ENCODE measurements at regions not wholly inside any gene's neighbourhood (a gene's known extent, or its start where the extent isn't known, plus 50 kb on each side); places are given as distances from the start of the nearest gene placed in this dataset.

DNA sequence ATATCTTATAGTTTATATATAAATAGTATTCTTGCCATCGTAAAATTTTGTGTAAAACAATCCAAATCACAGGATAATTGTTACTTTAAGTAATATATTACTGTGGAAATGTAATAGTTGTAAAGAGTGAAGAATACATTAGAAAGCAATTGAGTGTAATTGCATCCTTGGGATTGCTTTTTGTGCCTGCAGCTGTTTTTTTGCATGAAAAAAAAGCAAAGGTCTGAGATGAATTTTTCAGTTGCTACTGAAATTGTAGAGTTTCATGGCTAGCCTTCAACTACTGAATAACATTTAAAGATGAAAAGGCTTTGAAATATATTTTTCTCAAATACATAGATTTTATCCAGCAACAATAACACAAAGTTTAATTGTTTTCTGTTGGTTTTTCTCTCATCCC, 232.0 kb upstream of the FAM174A start:
- H3K14ac ChIP-seq (ENCODE audit: insufficient read depth, low read length), result no peak overlapping the region
- H3K56ac ChIP-seq (ENCODE audit: insufficient read length, low read depth, low read length), result no peak overlapping the region
- H3K18ac ChIP-seq (ENCODE audit: insufficient read length, low read depth, low read length), result no peak overlapping the region
- H4K8ac ChIP-seq (replicated peaks; ENCODE audit: insufficient read length, low read depth, low read length), result no peak overlapping the region
- Mint-ChIP-seq H3K27me3 (ENCODE audit: low read depth) (no peaks in the 10 kb centered on the region), H3K36me3 (ENCODE audit: insufficient read depth in 1 of 3, low read depth in 3 of 3) (no peaks in the 10 kb centered on the region), H3K9me3 (no peaks in the 10 kb centered on the region), H3K4me3 (no peak overlapping the region), H3K27ac (no peak overlapping the region), H3K4me1 (no peaks in the 10 kb centered on the region)
- H3T11ph ChIP-seq (ENCODE audit: low read length), result no peak overlapping the region
- no peak overlapping the region for H2AK5ac ChIP-seq (ENCODE audit: insufficient read length, low read length)
- H3K79me2 ChIP-seq (ENCODE audit: insufficient read depth, low read length), result no peaks in the 10 kb centered on the region
- no peaks in the 10 kb centered on the region for H3K27me3 ChIP-seq (ENCODE audit: insufficient read depth, low read length)
- no peaks in the 10 kb centered on the region for H4K20me1 ChIP-seq (ENCODE audit: control insufficient read depth, insufficient read depth, insufficient read length)
- H2BK5ac ChIP-seq (ENCODE audit: insufficient read length, low read length), result no peak overlapping the region
- H4K91ac ChIP-seq (ENCODE audit: insufficient read length, low read depth, low read length), result no peak overlapping the region
- no CpG with 5 or more reads among the region's 1 CpG for WGBS (ENCODE audit: extremely low coverage, insufficient read length, low lambda C conversion rate)
- no peaks in the 10 kb centered on the region for H3K4me1 ChIP-seq (ENCODE audit: insufficient read depth, low read length)
- no peak overlapping the region for H2BK15ac ChIP-seq (ENCODE audit: low read depth, low read length)
- no peak overlapping the region for H2AFZ ChIP-seq (ENCODE audit: low read length)
- TF ChIP-seq, protein P1, sequence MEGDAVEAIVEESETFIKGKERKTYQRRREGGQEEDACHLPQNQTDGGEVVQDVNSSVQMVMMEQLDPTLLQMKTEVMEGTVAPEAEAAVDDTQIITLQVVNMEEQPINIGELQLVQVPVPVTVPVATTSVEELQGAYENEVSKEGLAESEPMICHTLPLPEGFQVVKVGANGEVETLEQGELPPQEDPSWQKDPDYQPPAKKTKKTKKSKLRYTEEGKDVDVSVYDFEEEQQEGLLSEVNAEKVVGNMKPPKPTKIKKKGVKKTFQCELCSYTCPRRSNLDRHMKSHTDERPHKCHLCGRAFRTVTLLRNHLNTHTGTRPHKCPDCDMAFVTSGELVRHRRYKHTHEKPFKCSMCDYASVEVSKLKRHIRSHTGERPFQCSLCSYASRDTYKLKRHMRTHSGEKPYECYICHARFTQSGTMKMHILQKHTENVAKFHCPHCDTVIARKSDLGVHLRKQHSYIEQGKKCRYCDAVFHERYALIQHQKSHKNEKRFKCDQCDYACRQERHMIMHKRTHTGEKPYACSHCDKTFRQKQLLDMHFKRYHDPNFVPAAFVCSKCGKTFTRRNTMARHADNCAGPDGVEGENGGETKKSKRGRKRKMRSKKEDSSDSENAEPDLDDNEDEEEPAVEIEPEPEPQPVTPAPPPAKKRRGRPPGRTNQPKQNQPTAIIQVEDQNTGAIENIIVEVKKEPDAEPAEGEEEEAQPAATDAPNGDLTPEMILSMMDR (conservative IDR thresholded peaks at IDR 0.05), result no peak
- no peaks in the 10 kb centered on the region for H3K9me3 ChIP-seq (ENCODE audit: control insufficient read depth, low read depth, low read length)
- H4K5ac ChIP-seq (ENCODE audit: insufficient read length, low read depth, low read length), result no peak overlapping the region
- H3K79me1 ChIP-seq (ENCODE audit: insufficient read depth, low read depth, low read length, poor library complexity, severe bottlenecking), result no peaks in the 10 kb centered on the region
- no peak overlapping the region for H3K9ac ChIP-seq (ENCODE audit: extremely low read depth, insufficient read length, low read length)
- no peak overlapping the region for H2BK120ac ChIP-seq (ENCODE audit: low read depth, low read length, poor library complexity, severe bottlenecking)
- no peak overlapping the region for H2BK20ac ChIP-seq (ENCODE audit: low read depth, low read length, poor library complexity, severe bottlenecking)
- no peak for DNase-seq
- no peak overlapping the region for H3K4me2 ChIP-seq (ENCODE audit: insufficient read depth, insufficient read length, low read length)
- H3K4ac ChIP-seq (ENCODE audit: low read depth, low read length), result no peak overlapping the region
- H3K27ac ChIP-seq (ENCODE audit: insufficient read length, low read depth, low read length), result no peak overlapping the region
- no peak overlapping the region for H3K23ac ChIP-seq (ENCODE audit: insufficient read length, low read depth, low read length)
- no peaks in the 10 kb centered on the region for H3K23me2 ChIP-seq (ENCODE audit: insufficient read length, low read depth, low read length, poor library complexity, severe bottlenecking)
- H2BK12ac ChIP-seq (ENCODE audit: insufficient read length, low read depth, low read length), result no peak overlapping the region
